HepG2 (cell line): ENCODE measurements at regions not wholly inside any gene's neighbourhood (a gene's known extent, or its start where the extent isn't known, plus 50 kb on each side); places are given as distances from the start of the nearest gene placed in this dataset.

Source experiments
- ATAC-seq: fragments of 200-7000 bp; cut with Tn5 transposase; 3 replicates; pipeline ENCODE4 v1.9.1; 2020; ENCODE audit warnings: mild to moderate bottlenecking, moderate library complexity
- BruUV-seq: library from RNA; stranded (reverse); fragments of 400-500 nt; replicated peaks from 2 replicates; lab custom pipeline; 2021; lab: Mats Ljungman, UMichigan
- CTCF ChIA-PET: fragments of 300-600 bp; formaldehyde crosslinking; extraction: SDS; loops from one replicate; lab custom pipeline; 2021; ENCODE audit warnings: low total read pairs, inconsistent platforms, low intra/inter-chr PET ratio; lab: Yijun Ruan, JAX
- POLR2A ChIA-PET: fragments of 350-600 bp; sonication (Branson Sonifier 250); formaldehyde crosslinking; loops from one replicate; lab custom pipeline; 2020; ENCODE audit warnings: antibody characterized with exemption, inconsistent platforms; lab: Yijun Ruan, JAX
- DNase-seq: peaks from one replicate; pipeline ENCODE4 v3.0.0-alpha.2; 2015; ENCODE audit warnings: low spot score
- FAIRE-seq: peaks from 3 replicates; lab custom pipeline; 2011; peaks lifted over from hg19 to GRCh38; lab: Jason Lieb, UNC
- H2AFZ ChIP-seq: one replicate; pipeline ENCODE4 v1.6.1; 2011; ENCODE audit warnings: low read length, inconsistent platforms
- H3K27ac ChIP-seq: fragments of 300-600 bp; 3 replicates; pipeline ENCODE4 v1.8.0; 2011; ENCODE audit warnings: mixed run types, mild to moderate bottlenecking, mixed read lengths, low read length, inconsistent platforms; ENCODE audit not compliant: insufficient read depth; ENCODE audit errors: extremely low read length
- H3K27me3 ChIP-seq, 2 experiments: fragments of 200-600 bp in 1 of 2; 2 replicates in 1 of 2; 3 replicates in 1 of 2; pipeline versions ENCODE4 v1.6.0 to v1.8.0; 2011; ENCODE audit warnings: low read length in 2 of 2, mild to moderate bottlenecking in 2 of 2, moderate library complexity in 2 of 2, inconsistent platforms in 1 of 2; ENCODE audit not compliant: insufficient read depth in 2 of 2, control insufficient read depth in 1 of 2
- H3K36me3 ChIP-seq, 2 experiments: fragments of 200-600 bp in 1 of 2; replicated peaks in 1 of 2; 2 replicates in 1 of 2; 3 replicates in 1 of 2; pipeline versions ENCODE4 v1.5.1 to v1.8.0; 2011; ENCODE audit warnings: low read length in 2 of 2, inconsistent platforms in 1 of 2; ENCODE audit not compliant: insufficient read depth in 2 of 2, control insufficient read depth in 1 of 2
- H3K4me1 ChIP-seq: 2 replicates; pipeline ENCODE4 v1.5.1; 2012; ENCODE audit warnings: low read length, inconsistent platforms; ENCODE audit not compliant: insufficient read depth
- H3K4me2 ChIP-seq: 2 replicates; pipeline ENCODE4 v1.6.0; 2011; ENCODE audit warnings: low read depth, low read length, inconsistent platforms
- H3K4me3 ChIP-seq, 3 experiments: fragments of 200-600 bp in 1 of 3; sonication (generic), shearing (Covaris generic) in 1 of 3; replicated peaks in 1 of 3; 2 replicates each; pipeline ENCODE4 v1.5.1; 2011 to 2016; ENCODE audit warnings: low read length in 3 of 3, inconsistent platforms in 2 of 3, low read depth in 2 of 3, mild to moderate bottlenecking in 2 of 3, control low read depth in 1 of 3, mixed read lengths in 1 of 3; ENCODE audit not compliant: insufficient read depth in 1 of 3
- H3K79me2 ChIP-seq: one replicate; pipeline ENCODE4 v1.6.1; 2011; ENCODE audit warnings: low read length, inconsistent platforms; ENCODE audit not compliant: insufficient read depth
- H3K9ac ChIP-seq: 2 replicates; pipeline ENCODE4 v1.6.0; 2011; ENCODE audit warnings: mild to moderate bottlenecking, low read depth, low read length, inconsistent platforms; ENCODE audit not compliant: insufficient read depth
- H3K9me3 ChIP-seq: 2 replicates; pipeline ENCODE4 v1.5.1; 2012; ENCODE audit warnings: mild to moderate bottlenecking, low read length
- H4K20me1 ChIP-seq: 2 replicates; pipeline ENCODE4 v1.6.0; 2011; ENCODE audit warnings: inconsistent platforms, mild to moderate bottlenecking, low read length, moderate library complexity; ENCODE audit not compliant: insufficient read depth
- ARNTL ChIP-seq: sonication (generic); formaldehyde crosslinking; IDR thresholded peaks from 2 replicates; pipeline ENCODE4 v1.4.0; 2020; ENCODE audit warnings: mild to moderate bottlenecking, missing genetic modification reagents
- ATF1 ChIP-seq: IDR thresholded peaks from 2 replicates; pipeline ENCODE4 v1.6.1; 2016; ENCODE audit warnings: mild to moderate bottlenecking, control low read depth
- KLF12 ChIP-seq: sonication (generic); formaldehyde crosslinking; IDR thresholded peaks from 2 replicates; pipeline ENCODE4 v1.4.0; 2020; ENCODE audit warnings: missing genetic modification reagents, borderline replicate concordance
- PHB2 ChIP-seq: fragments of 450-650 bp; IDR thresholded peaks from 2 replicates; pipeline ENCODE4 v1.6.1; 2018; ENCODE audit not compliant: partially characterized antibody
- SNAPC2 ChIP-seq: sonication (generic); formaldehyde crosslinking; IDR thresholded peaks from 2 replicates; pipeline ENCODE4 v1.8.1; 2022; ENCODE audit warnings: mild to moderate bottlenecking, missing genetic modification reagents
- SSRP1 ChIP-seq: IDR thresholded peaks from 2 replicates; pipeline ENCODE4 v1.6.1; 2016; ENCODE audit warnings: control low read depth
- TAF15 ChIP-seq: fragments of 200-400 bp; formaldehyde crosslinking; IDR thresholded peaks from one replicate; pipeline ENCODE4 v1.6.1; 2018; ENCODE audit warnings: mild to moderate bottlenecking, low read depth, low read length; ENCODE audit not compliant: poor library complexity, severe bottlenecking
- TBP ChIP-seq: sonication (generic); formaldehyde crosslinking; IDR thresholded peaks from 2 replicates; pipeline ENCODE4 v1.5.0; 2020; ENCODE audit warnings: missing genetic modification reagents
- TBX3 ChIP-seq: fragments of 450-650 bp; IDR thresholded peaks from 2 replicates; pipeline ENCODE4 v1.6.1; 2017; ENCODE audit warnings: antibody characterized with exemption, mild to moderate bottlenecking, inconsistent platforms, borderline replicate concordance
- TMF1 ChIP-seq: sonication (generic); formaldehyde crosslinking; IDR thresholded peaks from 2 replicates; pipeline ENCODE4 v1.8.1; 2022; ENCODE audit warnings: low read depth, missing genetic modification reagents
- ZNF20 ChIP-seq: sonication (generic); formaldehyde crosslinking; IDR thresholded peaks from 2 replicates; pipeline ENCODE4 v1.4.0; 2020; ENCODE audit warnings: mild to moderate bottlenecking, moderate library complexity, missing genetic modification reagents
- ZNF225 ChIP-seq: sonication (generic); formaldehyde crosslinking; IDR thresholded peaks from 2 replicates; pipeline ENCODE4 v1.4.0; 2020; ENCODE audit warnings: mild to moderate bottlenecking, missing genetic modification reagents
- ZNF674 ChIP-seq: sonication (generic); formaldehyde crosslinking; IDR thresholded peaks from 2 replicates; pipeline ENCODE4 v1.5.0; 2020; ENCODE audit warnings: low read depth, mild to moderate bottlenecking, missing genetic modification reagents
- WGBS: methylation state at CpG from one replicate; pipeline ENCODE4 v1.1.6; 2017; ENCODE audit warnings: low lambda C conversion rate; 5-methylcytosine and 5-hydroxymethylcytosine counted together
- in situ Hi-C: cut with HindIII; loops from 2 replicates; pipeline ENCODE4 v1.10.0; 2017; ENCODE audit warnings: low pct_unique_long_range_greater_than_20kb; ENCODE audit not compliant: extremely low pct_ligation_motif_present
- intact Hi-C: fragments of 100-400 bp; cut with micrococcal nuclease; formaldehyde crosslinking; loops from one replicate; pipeline ENCODE4 v1.10.0; 2022; ENCODE audit not compliant: unreplicated experiment
- TF ChIP-seq, protein P1 (sequence below): sonication (generic); formaldehyde crosslinking; IDR thresholded peaks from 2 replicates; pipeline ENCODE4 v1.5.1; 2020; ENCODE audit warnings: missing genetic modification reagents, mild to moderate bottlenecking, borderline replicate concordance
- TF ChIP-seq, protein P2 (sequence below): sonication (generic); formaldehyde crosslinking; IDR thresholded peaks from 2 replicates; pipeline ENCODE4 v1.8.0; 2022; ENCODE audit warnings: missing genetic modification reagents, low read depth, mild to moderate bottlenecking, borderline replicate concordance
- TF ChIP-seq, protein P3 (sequence below): sonication (generic); formaldehyde crosslinking; IDR thresholded peaks from 2 replicates; pipeline ENCODE4 v1.4.0; 2020; ENCODE audit warnings: missing genetic modification reagents

DNA sequence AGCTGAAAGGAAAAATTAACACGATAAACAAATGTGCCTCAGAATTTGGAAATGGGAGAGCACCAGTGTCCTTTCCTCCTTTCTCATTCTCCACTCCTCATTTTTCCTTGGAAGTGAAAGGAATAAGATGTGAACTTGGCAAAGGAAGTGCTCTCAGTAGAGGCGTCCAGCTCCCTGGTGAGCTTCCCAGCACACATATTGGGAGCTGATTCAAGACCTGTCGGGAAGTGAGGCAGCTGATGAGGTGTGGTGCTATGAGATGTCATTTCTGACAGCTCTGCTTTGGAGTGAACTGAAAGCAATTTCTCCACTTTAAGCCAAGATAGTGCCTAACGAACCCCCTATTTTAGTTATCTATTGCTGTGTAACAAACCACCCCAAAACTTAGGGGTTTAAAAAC, 238.5 kb upstream of the IRX3 start:
- CTCF ChIA-PET, result no interaction called here
- FAIRE-seq (no peak), DNase-seq (no peak), ATAC-seq (no peak)
- no peak overlapping the region for H3K9ac ChIP-seq
- BruUV-seq, result no TSS peak
- H4K20me1 ChIP-seq, result no peaks in the 10 kb centered on the region
- TF ChIP-seq TMF1 (CRISPR knock-in tag), result no peak
- no peak for TF ChIP-seq TAF15
- TF ChIP-seq, protein P1, sequence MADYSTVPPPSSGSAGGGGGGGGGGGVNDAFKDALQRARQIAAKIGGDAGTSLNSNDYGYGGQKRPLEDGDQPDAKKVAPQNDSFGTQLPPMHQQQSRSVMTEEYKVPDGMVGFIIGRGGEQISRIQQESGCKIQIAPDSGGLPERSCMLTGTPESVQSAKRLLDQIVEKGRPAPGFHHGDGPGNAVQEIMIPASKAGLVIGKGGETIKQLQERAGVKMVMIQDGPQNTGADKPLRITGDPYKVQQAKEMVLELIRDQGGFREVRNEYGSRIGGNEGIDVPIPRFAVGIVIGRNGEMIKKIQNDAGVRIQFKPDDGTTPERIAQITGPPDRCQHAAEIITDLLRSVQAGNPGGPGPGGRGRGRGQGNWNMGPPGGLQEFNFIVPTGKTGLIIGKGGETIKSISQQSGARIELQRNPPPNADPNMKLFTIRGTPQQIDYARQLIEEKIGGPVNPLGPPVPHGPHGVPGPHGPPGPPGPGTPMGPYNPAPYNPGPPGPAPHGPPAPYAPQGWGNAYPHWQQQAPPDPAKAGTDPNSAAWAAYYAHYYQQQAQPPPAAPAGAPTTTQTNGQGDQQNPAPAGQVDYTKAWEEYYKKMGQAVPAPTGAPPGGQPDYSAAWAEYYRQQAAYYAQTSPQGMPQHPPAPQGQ (CRISPR knock-in tag), result no peak
- no peak for TF ChIP-seq ZNF225 (CRISPR knock-in tag)
- 17% methylated on average over 4 of the region's 4 CpGs for WGBS
- H3K4me3 ChIP-seq, result no peak overlapping the region
- no peaks in the 10 kb centered on the region for H3K36me3 ChIP-seq
- POLR2A ChIA-PET, result no interaction called here
- H3K4me2 ChIP-seq, result no peak overlapping the region
- no peak overlapping the region for H3K27ac ChIP-seq
- H2AFZ ChIP-seq, result no peak overlapping the region
- H3K4me1 ChIP-seq, result no peaks in the 10 kb centered on the region
- no peaks in the 10 kb centered on the region for H3K79me2 ChIP-seq
- H3K9me3 ChIP-seq, result peaks cover 14% of the 10 kb centered on the region
- intact Hi-C loops, result no loop called here
- H3K27me3 ChIP-seq, result no peaks in the 10 kb centered on the region
- in situ Hi-C loops, result no loop called here

DNA sequence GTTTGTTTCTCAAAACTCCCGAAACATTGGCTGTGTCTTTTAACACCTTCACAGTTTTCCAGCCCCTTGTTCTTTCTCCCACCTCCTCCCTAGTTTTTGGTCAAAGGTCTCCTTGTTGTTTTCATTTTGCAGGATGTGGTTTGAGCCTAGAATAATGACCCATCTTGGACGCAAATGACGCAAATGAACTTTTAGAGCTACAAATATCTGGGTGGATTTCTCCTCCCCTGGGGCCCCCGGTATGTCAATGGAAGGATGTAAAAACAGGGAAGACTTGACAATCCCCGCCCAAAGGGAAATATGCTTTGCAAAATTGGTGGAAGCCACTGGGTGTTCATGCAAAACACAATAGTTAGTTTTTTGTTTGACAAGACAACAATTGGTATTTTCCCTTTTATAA, 236.0 kb upstream of the IRX3 start:
- Histone ChIP-seq H3K9me3 (peaks cover 14% of the 10 kb centered on the region), H3K36me3 (no peaks in the 10 kb centered on the region), H3K9ac (no peak overlapping the region), H2AFZ (no peak overlapping the region), H4K20me1 (no peaks in the 10 kb centered on the region), H3K4me3 (no peak overlapping the region), H3K4me2 (no peak overlapping the region), H3K79me2 (no peaks in the 10 kb centered on the region), H3K27me3 (no peaks in the 10 kb centered on the region), H3K4me1 (no peaks in the 10 kb centered on the region), H3K27ac (no peak overlapping the region)
- no TSS peak for BruUV-seq
- ATAC-seq (no peak), DNase-seq (no peak), FAIRE-seq (no peak)
- intact Hi-C loops (no loop called here), in situ Hi-C loops (no loop called here)
- WGBS, result 30% methylated on average over 5 of the region's 5 CpGs
- TF ChIP-seq KLF12 (CRISPR knock-in tag), result no peak
- no peak for TF ChIP-seq ATF1 (CRISPR knock-in tag)
- TF ChIP-seq, protein P2, sequence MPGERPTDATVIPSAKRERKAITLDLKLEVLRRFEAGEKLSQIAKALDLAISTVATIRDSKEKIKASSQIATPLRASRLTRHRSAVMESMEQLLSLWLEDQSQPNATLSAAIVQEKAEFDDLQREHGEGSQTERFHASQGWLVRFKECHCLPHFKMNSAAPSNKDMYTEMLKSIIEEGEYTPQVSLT (CRISPR knock-in tag), result no peak
- TF ChIP-seq SSRP1, result no peak
- no peak for TF ChIP-seq ARNTL (CRISPR knock-in tag)
- no peak for TF ChIP-seq TBP (CRISPR knock-in tag)
- TF ChIP-seq PHB2, result no peak
- no peak for TF ChIP-seq ZNF20 (CRISPR knock-in tag)
- TF ChIP-seq TBX3, result no peak
- no peak for TF ChIP-seq SNAPC2
- TF ChIP-seq ZNF674, result no peak
- TF ChIP-seq, protein P3, sequence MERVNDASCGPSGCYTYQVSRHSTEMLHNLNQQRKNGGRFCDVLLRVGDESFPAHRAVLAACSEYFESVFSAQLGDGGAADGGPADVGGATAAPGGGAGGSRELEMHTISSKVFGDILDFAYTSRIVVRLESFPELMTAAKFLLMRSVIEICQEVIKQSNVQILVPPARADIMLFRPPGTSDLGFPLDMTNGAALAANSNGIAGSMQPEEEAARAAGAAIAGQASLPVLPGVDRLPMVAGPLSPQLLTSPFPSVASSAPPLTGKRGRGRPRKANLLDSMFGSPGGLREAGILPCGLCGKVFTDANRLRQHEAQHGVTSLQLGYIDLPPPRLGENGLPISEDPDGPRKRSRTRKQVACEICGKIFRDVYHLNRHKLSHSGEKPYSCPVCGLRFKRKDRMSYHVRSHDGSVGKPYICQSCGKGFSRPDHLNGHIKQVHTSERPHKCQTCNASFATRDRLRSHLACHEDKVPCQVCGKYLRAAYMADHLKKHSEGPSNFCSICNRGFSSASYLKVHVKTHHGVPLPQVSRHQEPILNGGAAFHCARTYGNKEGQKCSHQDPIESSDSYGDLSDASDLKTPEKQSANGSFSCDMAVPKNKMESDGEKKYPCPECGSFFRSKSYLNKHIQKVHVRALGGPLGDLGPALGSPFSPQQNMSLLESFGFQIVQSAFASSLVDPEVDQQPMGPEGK (CRISPR knock-in tag), result no peak
- ChIA-PET POLR2A (no interaction called here), CTCF (no interaction called here)
